ENCODE measurements at regions not wholly inside any gene's neighbourhood (a gene's known extent, or its start where the extent isn't known, plus 50 kb on each side); places are given as distances from the start of the nearest gene placed in this dataset.
"Not testable (repeated sequence)": the region's sequence is repeated elsewhere in the genome, so short reads cannot be mapped to it uniquely, and the experiment has no call there.

GRCh38 chr17:73851091-73851490 is 206.8 kb upstream of the SDK2 start:
- DNase-seq (ENCODE audit: low spot score), result no peak

DNA sequence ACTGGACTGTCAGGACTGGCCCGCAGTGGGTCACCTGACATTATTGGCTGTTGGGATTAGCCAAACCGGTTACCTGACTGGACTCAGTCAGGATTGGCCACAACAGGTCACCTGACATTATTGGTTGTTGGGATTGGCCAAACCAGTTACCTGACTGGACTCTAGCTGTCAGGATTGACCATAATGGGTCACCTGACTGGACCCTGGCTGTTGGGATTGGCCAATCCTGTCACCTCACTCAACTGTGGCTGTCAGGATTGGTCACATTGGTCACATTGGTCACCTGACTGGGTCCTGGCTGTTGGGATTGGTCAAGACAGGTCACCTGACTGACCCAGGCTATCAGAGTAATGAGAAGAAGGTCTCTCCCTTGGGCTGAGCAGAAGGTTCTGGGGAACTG is 207.7 kb upstream of the SDK2 start:
- no peak for DNase-seq (ENCODE audit: low spot score)

GRCh38 chr17:73855720-73856333 is 211.6 kb upstream of the SDK2 start:
- DNase-seq (ENCODE audit: low spot score), result no peak

DNA sequence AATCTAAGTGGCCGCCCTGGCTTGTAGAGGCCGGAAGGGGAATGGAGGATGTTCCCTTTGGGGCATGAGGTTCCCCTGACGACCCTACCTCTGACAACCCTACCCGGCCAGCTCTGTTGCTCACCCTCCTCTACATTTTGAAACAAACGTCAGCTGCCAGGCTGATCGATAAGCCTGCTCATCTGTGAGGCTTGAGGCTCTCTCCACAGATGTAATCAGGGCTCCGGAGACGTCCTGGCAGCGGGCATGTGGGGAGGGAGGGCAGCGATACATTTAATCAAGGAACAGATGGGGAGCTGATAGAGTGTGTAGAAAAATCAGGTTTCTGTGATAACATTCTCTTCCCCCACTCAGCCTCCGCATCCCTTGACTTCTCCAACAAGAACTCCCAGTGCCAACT is 212.3 kb upstream of the SDK2 start:
- no peak for DNase-seq (ENCODE audit: low spot score)

- not testable (repeated sequence) for DNase-seq (ENCODE audit: low spot score)
These were observed 215.3 kb upstream of the SDK2 start for GRCh38 chr17:73859439-73860008.

DNA sequence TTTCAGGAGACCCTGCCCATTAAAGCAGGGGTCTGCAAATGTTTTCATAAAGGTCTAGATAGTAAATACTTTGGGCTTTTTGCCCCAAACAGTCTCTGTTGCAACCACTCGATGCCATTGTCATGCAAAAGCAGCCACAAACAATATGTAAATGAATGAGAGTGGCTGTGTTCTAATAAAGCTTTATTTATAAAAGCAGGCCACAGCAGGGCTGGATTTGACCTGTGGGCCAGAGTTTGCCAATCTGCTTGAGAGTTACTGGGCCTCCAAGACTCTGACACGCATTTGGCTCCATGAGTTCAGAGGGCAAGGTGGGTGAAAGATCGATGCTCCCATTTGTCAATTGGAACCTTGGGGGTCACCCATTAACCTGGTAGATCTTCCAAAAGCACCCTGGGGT is 217.3 kb upstream of the SDK2 start:
- DNase-seq (ENCODE audit: low spot score), result no peak

- DNase-seq (ENCODE audit: low spot score), result no peak
These were observed 219.7 kb upstream of the SDK2 start for GRCh38 chr17:73863761-73864535.

DNA sequence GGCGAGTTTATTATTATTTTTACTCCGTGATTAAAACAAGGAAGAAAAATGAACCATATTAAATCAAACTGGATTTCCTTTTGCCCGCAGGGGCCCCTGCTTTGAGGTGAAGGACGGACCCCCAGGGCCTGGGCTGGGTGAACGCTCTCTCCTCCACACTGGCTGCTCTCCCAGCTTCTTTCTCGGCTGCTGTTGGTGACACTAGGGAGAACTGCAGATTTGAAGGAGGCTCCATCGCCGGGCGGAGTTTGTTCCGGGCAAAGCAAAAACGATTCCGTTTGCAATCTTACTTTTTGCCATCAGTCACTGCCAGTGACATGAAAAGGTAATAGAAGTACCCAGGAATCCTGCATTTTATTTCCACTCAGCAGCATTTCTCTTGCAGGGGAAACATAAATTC is 221.6 kb upstream of the SDK2 start:
- DNase-seq (ENCODE audit: low spot score), result no peak

DNA sequence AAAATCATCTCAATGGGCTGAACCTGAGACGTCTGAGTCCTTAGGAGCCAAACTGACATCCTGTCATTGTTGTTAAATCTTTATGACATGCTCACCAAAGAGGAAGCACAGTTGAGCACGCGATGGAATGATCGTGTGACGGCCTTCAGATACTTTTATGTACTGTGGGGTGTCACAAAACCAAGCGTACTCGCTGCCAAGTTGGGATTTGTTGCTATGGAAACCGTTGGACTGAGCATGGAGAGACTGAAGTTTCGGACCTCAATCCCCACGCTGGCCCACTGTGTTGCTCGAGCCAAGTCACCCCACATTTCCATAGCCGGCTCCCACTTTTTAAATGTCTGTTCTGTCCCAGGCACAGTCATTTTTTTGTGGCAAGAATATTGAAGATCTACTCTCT is 222.8 kb upstream of the SDK2 start:
- DNase-seq (ENCODE audit: low spot score), result no peak

DNA sequence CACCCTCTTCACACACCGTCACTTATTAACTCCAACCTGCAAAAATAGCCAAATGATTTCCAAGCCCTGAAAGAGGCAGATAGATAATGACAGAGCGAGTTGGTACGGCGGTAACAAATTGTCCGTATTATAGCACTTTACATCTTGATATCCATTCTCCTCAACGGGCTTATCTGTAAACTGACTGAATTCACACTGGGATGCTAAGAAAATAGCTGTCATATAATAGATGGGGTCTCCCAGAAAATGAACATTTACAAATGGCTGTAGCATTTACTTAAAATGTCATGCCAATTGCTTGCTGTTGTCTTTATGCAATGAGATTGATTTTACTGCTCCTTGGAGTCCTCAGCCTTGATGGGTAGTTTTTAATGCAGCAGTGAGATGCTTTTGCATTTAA is 225.8 kb upstream of the SDK2 start:
- DNase-seq (ENCODE audit: low spot score), result no peak

- no peak for DNase-seq (ENCODE audit: low spot score)
These were observed 226.2 kb upstream of the SDK2 start for GRCh38 chr17:73870473-73870872.

DNA sequence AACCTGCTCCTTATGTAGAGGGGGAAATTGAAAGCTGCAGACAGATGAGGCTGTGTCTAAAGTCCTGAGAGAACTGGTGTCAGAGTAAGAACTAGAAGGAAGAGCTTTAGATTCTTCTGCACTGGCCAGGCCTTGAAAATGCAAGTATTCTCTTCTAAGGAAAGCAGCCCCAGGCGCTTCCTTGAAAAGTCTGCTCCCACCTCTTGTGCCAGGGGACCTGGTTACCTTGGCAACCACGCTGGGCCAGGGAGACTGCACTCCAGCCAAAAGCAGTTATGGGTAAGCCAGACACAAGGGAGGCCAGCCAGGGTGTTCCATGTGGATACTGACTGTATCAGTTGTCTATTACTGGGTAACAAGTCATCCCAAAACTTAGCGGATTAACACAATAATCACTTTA is 228.6 kb upstream of the SDK2 start:
- no peak for DNase-seq (ENCODE audit: low spot score)

DNA sequence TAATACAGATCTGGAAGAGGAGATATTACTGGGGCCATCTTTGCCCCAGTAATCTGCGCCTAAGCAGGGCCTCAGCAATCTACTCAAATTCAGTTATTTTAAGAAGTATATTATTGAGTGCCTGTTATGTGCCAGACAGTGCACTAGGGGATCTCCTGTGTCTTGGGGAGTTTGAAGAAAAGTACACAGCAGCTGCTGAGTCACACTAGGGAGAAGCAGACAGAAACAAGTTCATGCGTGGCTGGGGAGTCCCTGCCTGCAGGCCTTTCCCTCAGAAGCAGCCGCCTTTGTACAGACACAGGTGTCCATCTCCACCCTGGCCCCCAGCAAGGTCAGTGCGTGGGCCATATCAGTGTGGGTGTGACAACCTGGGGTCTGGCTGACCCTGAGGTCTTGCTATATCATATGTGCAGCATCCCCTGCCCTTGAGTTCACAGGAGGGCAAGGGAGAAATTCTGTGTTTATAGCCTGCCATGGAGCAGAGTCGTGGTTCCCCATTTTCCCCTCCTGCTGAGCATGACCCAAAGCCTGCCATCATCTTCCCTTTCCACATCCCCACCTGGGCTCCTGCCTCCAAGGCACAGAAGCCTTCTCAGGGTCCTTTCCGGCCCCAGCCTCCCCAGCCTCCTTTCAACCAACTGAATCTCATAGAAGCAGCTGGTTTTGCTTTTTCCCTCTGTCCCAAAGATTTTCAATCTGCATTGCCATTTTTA is 229.9 kb upstream of the SDK2 start:
- DNase-seq (ENCODE audit: low spot score), result no peak

GRCh38 chr17:73875346-73875745 is 231.1 kb upstream of the SDK2 start:
- DNase-seq (ENCODE audit: low spot score), result no peak

- no peak for DNase-seq (ENCODE audit: low spot score)
These were observed 233.7 kb upstream of the SDK2 start for GRCh38 chr17:73877962-73878361.

- no peak for DNase-seq (ENCODE audit: low spot score)
These were observed 234.7 kb upstream of the SDK2 start for GRCh38 chr17:73878923-73879322.

- DNase-seq (ENCODE audit: low spot score), result no peak
These were observed 235.7 kb upstream of the SDK2 start for GRCh38 chr17:73879987-73880386.

- no peak for DNase-seq (ENCODE audit: low spot score)
These were observed 238.3 kb upstream of the SDK2 start for GRCh38 chr17:73882590-73882989.

DNA sequence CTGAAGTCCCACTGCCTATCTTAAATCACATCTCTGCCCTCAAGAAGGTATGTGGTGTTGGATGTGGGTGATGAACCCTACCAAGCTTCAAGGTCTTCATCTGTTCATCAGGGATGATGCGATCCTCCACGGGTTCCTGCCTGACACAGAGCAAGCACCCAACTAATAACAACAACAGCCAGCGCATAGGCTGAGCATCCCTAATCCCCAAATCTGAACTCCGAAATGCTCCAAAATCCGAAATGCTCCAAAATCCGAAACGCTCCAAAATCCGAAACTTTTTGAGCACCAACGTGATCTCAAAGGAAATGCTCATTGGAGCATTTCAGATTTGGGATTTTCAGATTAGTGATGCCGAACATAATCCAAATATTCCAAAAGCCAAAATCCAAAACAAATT is 238.9 kb upstream of the SDK2 start:
- no peak for DNase-seq (ENCODE audit: low spot score)

DNA sequence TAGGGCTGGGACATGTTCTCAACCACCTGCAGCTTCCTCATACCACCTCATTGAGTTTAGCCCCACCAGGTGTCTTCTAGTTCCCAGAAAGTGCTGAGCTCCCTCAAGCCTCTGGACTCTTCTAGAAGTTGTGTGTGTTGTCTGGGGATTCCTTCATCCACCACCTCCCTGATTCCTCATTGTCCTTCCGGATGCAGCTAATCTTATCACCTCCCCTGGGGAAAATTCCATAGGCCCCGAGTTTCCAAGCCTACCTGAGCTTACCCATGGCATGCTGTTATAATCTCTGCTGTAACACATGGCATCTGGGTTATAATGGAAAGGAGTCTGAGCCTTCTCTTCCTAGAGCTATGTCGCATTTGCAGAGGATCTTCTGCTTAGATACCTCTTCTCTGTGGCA is 243.5 kb upstream of the SDK2 start:
- no peak for DNase-seq (ENCODE audit: low spot score)

DNA sequence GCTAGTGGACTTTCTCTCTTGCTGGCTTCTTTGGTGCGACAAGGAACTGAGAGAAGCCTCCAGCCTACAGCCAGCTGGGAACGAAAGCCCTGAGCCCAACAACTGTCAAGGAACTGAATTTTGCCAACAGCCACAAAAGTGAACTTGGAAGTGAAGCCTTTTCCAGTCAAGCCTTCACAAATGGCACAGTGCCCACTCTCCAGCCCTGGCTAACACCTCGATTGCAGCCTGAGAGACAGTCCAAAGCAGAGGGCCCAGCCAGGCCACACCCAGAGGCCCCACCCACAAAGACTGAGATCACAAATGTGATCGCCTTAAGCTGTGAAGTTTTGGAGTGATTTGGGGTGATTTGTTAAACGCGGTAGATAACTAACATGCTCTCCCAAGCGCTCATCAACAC is 244.6 kb upstream of the SDK2 start:
- DNase-seq (ENCODE audit: low spot score), result no peak

DNA sequence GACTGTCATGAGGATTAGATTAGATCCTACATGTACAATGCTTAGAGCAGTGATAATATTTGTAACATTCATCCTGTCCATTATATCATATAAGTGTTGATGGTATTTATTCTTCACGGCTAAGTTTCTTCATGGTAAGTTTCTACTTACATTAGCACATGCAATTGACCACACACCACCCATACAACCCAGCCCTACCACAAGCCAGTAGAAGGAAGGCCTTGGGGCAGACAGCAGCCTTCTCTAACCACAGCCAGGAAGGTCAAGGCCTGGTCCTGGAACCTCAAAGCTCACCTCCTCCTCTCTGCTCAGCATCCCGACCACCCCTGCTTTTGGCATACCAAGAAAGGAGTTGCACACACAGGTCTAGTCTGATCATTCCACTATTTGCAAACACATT is 245.2 kb upstream of the SDK2 start:
- DNase-seq (ENCODE audit: low spot score), result no peak

DNA sequence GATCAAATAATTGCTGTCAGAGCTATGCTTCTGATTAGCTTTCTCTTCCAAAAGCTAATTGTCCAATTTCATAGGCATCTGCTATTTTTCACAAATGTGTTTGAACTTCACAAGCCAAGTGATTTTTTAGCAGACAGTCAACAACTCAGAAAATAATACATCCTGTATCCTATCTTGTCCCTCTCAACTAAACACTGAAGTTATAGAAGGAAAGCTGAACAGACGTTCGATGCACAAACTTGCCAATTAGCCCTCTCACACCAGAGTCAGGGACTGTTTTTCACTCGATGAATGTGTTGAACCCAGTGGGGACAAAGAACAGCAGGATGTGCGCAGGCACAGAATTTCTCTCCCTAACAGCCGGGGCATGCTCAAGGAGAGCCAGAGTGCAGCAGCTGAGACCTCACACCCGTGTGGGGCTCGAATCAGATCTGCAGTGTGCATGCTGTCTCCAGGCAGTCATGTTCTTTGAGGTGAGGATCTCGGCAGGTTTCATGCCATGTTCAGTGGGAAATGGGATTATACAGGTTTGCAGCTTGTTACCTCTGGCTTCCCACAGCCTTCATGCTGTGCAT is 246.7 kb upstream of the SDK2 start:
- no peak for DNase-seq (ENCODE audit: low spot score)

Data from CD4-positive, alpha-beta T cell treated with Interleukin-6 at 100 ng/mL for 8 hours (primary cell).